SKM-1 treated with dmso at 0.1 percent for 144 hours (cell line): ENCODE measurements at regions not wholly inside any gene's neighbourhood (a gene's known extent, or its start where the extent isn't known, plus 50 kb on each side); places are given as distances from the start of the nearest gene placed in this dataset.

Experiments
- DNase-seq: peaks from one replicate; lab custom pipeline; 2025; ENCODE audit not compliant: unreplicated experiment; lab: John Stamatoyannopoulos, UW

DNA sequence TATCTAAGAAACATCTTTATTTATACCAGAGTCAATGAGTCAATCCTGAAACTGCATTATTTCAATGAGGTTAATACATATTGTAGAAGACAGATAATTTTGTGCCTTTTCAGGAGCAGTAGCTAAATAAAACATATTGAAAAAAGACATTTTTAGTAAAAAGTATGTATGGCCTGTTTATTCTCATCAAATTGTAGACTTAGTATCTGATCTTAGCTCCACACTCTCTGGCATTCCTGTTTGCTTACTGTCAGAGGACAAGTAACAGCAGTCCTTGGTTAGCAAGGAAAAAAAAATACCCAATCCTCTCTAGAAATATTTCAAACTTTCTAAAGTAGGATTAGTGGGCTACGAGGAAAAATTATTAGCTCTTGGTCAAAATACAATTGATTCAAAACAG, 50.5 kb upstream of the GUCY1A1 start:
- DNase-seq = no peak

DNA sequence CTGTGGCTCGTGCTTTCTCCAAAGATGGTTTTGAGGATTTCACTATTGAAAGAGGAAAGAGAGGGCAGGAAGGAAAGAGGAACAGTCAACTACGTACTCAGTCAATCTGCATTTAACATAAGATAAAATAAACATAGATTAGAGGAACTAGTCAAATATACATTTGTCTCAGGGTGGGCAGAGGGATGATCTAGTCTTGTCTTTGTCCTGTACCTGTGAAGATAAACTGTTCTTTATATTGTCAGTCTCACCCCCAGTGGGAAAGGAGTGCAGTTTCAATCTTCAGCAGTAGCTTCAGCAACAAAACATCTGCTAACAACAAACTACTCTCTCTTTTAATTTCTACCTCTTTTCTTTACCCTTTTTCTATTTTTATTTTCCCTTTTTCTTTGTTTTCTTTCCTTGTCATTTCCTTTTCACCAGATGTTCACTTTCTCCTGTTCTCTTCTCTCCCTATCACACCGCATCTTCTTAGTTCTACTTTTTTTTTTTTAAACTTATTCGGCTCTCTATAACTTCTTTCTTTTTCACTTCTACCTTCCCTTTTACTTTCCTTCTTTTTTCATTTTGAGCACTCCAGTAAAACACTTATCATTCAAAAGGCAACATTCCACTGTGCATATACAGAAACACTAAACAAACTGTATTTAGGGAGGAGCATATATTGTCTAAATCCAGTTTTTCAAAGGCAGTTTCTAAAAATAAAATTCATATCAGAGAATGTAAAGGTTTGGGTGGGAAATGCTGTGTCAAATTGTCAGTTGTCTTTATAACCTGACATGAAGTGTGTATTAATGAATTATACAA, 51.4 kb upstream of the GUCY1A1 start:
- no peak for DNase-seq

DNA sequence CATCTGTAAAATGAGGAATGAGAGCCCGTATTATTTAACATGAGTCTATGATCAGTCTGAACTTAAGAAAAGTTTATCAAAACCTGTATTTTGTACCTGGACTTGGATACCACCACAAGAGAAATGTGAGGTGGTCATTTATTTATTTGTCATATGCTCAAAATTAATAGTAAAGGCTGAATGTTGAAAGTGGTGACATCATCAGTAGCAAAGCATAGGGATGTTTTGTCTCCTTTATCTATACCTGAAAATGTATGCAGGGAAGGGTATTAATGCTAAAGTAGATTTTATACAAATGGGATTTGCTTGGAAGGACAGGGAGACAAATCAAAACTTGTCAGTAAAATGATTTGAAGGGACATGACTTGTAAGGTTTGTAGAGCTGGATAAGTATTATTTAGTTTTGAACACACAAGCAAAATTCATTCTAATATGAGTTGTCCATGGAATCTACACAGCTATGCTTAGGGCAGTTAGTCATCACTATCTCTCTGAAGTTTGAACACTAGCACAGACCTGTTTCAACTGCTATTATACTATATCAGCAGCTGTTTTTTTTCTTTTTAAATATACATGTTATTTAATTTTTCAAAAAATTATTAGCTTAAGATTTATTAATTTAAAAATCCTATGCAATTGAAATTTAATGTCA, 52.4 kb upstream of the GUCY1A1 start:
- no peak for DNase-seq

DNA sequence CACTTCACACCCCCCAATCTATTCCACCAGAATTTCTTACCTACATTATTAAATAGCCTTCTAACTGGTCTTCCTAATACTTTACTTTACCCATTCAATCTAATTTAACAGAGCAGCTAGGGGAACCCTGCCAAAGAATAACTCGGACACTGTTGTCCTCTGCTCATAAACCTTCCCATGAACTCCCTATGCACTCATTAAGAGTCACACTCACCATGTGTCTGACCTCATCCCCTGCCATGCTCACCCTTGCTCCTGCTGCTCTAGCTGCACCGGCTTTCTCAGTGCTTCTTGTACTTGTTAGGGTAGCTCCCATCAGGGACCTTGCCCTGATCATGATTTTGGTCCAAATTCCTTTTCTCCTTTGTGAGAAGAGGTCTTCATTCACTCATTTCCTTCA, 54.6 kb upstream of the GUCY1A1 start:
- DNase-seq = no peak

DNA sequence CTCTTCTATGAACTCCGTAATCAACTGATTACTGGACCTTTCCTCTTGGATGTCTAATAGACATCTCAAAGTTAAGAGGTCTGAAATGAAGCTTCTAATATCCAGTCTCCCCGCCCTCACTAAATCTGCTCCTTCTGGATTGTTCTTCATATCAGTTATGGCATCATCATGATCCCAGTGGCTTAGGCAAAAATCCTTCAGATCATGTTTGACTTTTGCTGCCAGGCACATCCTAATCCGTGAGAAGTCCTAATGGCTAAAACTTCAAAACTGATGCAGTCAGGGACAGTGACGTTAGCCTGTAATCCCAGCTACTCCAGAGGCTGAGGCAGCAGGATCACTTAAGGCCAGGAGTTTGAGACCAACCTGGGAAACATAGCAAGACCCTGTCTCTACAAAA, 55.1 kb upstream of the GUCY1A1 start:
- no peak for DNase-seq

DNA sequence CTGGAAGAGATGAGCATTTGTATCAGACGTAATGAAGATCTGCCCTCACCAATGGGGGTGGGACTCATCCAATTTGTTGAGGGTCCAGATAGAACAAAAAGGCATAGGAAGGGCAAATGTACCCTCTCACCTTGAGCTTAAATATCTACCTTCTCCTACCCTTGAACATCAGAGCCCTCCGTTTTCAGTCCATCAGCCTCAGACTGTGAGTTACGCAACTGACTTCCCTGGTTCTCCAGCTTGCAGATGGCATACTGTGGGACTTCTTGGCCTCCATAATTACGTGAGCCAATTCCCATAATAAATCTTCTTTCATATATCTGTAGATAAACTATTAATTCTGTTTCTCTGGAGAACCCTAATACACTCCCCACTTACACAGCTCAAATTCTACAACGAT, 56.5 kb upstream of the GUCY1A1 start:
- no peak for DNase-seq

DNA sequence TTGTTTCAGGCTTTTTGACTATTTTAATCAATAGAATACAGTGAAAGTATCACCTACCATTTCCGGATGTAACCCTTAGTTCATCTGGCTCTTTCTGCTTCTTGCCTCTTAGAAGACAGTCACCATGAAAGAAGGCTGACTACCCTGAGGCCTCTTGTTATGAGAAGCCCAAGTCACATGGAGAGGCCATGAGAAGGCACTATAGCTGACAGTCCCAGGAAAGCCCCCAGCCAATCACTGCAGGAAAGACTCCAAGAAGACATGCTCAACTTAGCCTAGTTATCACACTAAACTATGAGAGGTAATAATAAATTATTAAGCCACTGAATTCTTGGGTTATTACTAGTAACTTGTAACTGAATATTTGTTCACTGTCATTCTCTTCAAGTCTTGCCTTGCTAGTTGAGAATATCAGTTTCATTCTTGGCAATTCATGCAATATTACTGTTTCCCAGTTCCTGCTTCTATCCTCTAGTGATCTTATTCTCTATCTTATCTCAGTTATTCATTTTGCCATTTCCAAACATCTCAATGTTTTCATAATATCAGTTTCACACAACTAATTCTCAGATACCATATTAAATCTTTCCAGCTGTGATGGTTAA, 57.1 kb upstream of the GUCY1A1 start:
- DNase-seq = no peak

DNA sequence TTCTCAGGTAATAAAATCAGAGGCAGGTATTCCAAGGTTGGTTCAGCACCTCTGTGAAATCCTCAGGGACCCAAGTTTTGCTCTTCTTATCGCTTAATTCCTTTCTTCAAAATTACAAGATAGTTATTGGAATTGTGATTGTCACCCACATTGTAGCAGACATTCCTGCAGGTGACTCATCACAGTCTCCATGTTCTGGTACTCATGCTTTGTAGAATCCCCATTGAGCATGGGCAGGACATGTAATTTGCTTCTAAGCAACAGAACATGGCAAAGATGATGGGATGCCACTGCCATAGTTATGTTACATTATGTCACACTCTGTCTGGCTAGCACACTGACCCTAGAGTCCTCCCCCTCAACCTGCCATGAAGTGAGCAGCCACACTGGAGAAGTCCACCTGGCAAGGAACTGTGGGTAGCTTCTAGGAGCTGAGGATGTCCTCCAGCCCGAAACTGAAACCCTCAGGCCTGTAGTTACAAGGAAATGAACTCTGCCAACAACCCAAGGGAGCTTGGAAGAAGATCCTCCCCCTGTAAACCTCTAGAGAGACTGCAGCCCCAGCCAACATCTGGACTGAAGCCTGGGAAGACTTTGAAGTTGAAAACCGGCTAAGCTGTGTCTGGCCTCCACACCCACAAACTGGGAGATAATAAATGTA, 58.3 kb upstream of the GUCY1A1 start:
- no peak for DNase-seq

DNA sequence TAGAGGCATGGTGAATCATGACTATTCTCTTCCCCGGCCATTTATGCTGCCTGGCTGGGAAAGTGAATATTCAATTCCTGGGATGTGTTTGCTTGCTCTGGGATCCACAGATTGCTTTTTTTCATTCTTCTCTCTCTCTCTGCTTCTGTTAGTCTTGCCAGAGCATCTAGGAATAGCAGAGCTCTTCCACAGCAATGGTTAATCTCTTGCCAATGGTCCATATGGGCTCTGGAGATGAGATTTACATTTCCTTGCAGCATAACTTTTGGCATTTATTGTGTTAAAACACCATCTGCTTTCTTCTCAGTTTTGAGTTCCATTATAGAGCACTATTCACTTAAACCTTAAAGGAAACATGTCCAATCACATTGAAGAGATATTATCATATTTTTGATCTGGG, 59.2 kb upstream of the GUCY1A1 start:
- no peak for DNase-seq

DNA sequence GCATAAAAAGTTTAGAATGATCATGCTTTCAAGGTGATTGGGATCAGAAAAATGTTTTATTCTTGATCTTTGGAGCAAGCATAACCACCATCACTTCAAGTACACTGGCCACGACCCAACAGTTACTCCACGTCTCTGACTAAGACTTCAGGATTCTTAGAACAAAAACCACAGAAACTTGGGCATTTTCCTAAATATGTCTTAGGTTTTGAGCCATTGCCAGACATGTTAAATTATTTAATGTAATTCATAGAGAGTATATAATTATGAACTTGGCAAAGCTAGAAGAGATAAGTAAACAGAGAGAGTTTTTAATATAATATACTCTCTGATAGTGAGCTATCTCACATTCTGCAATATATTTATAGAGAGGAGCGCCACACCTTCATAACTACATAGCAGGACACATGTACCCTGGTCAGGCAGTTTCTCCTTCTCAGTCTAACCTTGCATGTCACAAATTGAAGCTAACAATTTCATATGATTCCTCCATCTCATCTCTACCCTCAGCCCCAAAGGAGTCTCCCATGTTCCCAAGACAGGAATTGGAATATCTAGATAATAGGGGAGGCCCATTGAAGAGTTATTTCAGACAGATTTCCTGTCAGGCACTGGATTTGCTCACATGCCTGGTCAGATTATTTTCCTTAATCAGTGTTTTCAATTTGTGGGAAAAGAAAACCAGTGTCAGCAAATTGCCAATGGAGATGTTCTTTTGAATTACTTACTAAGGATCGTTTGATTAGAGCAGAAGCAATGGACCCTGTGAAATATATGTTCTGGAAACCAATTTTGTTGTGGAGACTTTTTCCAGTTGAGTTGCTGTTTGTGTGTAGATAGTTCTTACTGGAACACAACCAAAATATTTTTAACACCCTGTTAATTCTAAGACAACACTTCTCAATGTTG, 61.7 kb upstream of the GUCY1A1 start:
- DNase-seq = no peak

DNA sequence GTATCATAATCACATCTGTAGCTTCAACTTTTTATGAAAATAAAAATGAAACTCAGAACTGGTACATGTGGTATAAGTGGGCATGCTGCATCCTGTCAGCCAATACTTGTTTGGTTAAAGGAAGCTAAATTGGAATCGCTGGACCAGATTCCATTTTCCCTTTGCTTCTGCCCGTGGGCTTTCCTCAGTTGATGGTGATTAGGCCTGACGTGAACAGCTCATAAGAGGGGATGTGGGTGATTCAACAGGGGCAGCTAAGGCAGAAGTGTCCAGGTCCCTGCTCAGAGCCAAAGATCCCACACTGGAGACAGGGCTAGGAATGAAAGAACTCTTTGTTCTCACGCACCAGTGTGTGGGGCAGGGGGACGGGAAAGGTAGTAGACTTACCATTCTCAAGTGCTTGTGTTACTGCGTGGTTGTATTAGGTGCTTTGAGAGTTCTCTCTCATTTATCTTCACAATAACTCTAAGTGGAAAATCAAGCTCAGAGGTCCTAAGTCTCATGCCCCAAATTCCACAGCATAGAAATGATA, 63.2 kb upstream of the GUCY1A1 start:
- no peak for DNase-seq

DNA sequence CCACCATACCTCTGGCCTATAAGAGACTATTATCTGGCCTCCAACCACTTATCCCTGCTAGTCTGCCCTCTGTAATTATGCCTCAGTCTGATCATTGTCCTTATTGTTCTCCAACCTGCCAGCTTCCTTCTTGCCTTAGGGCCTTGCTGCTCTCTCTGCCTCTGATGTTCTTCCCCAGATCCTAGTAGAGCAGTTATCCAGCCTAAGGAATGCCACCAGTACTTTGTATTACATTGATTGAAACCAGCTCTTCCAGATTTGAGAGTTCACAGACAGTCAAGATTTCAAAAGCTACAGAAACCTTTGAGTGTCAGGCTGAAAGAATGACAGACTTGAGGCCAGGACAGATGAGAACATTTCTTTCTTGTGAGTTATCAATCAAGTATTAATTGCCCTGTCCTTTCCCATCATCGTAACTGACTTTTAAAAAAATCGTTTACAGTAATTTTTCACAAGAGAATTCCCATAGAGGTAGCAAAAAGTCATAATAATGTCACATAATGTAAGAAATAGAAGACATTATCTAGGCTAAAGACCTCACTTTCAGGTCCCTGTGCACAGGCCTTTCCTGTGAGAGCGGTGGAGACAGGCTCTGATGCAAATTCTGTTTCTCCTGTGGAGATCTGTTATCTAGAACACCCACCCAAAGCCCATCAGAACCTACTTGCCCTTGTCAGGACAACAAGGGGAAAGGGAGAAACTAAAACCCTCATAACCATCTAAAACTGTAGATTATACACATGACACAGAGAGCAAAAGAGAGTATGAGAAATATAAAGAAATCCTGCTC, 64.1 kb upstream of the GUCY1A1 start:
- no peak for DNase-seq

DNA sequence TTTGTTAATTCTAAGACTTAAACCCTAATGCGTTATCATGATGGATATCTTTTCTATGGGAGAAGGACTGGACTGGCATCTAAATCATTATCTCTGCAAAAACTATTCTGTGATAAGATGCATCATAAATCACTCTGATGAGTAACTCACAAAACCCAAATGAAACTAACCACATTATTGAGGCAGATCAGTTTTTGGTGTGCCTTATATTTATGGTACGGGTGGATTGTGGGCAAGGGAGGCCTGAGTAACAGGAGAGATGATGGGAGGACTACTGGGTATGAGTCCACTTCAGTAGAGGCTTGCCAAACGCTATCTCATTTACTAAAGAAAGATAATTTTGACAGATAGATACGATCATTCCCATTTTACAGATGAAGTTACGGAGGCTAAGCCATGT, 66.4 kb upstream of the GUCY1A1 start:
- DNase-seq = no peak

DNA sequence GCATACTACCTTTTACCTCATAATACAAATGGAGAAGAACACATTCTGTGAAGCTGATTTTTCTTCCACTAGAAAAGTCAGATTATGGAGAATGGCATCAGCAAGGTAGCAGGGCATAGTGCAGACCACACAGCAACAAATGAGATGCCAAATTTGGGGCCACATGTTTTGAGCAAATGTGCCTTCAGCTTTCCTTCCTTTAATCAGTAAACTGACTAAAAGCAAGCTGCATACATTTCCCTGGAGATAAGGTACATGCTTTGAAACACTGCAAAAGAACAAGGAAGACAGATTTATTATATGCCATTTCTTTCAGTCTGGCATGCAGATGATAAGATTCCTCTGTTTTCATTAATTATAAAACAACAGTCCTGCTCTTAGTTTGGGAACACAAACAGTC, 67.1 kb upstream of the GUCY1A1 start:
- no peak for DNase-seq

DNA sequence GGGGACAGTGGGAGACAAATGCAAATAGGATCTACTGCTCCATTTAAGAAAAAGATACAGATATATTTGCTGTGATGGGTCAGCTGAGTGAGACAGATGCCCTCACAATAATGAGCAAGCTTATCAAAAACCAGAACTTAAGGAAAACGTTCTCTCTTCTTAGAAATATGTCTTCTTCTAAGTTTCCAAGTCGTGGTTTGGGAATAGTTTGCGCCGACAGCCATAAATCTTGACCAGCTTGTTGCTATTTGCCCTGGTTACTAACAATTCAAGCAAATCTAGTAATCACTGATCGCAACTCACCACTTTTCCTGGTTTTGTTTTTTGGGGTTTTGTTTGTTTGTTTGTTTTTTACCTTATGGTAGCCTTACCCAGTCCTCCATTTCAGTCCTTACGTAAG, 67.6 kb upstream of the GUCY1A1 start:
- DNase-seq = no peak

DNA sequence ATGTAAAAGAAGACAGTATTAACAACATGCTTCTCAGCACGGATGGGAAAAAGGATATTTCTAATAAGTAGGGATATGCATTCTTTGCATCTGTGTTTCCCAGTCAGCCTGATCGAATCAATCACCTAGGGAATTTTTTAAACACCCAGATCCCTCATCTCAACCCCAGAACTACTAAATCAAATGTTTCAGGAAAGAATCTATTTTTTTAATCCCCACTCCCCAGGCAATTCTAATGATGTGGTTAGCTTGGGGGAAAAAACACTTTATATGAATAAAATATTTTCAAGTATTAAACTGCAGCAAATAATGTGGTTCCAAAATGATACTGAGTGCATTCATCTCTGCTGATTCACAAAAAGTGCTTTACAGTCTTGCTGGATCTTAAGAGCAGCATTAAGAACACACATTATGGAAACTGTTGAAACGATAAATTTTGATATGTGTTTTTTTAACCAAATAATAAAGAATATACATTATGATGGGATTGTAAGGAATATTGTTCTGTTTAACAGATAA, 68.7 kb upstream of the GUCY1A1 start:
- DNase-seq = no peak

DNA sequence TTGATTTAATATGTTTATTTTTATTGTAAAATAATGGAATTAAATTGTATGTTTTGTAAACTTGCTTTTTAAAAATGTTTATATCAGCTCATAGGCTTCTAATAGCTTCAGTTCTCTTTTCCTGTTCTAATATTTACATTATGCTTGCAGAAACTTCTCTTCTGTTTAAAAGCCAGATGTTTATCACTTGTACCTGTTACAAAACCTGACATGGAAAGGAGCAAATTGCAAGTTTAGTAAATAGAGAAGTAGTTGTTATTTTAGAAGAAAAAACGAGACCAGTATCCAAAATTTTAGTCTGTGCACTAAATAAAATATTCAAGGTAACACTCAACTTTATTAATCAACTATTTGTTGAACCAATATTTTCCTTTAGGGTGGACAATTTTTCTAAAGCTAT, 69.4 kb upstream of the GUCY1A1 start:
- DNase-seq = no peak

DNA sequence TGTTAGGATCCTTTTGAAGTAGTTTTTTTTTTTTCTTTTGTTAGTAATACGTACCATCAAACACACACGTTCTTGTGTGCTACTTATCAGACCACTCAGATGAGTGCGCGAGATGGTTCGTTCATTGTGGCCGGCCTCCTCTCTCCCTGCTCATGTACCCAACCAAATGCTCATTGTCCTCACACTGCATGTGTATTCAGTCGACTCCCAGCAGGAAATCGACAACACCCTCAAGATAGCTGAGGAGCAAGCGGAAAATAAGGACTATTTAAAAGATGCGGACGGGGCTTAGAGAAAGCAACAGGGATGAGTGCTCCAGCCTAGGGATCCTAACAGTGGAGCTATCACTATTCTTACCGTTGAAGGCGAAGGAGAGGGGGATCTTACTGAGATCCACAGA, 72.9 kb upstream of the GUCY1A1 start:
- no peak for DNase-seq

DNA sequence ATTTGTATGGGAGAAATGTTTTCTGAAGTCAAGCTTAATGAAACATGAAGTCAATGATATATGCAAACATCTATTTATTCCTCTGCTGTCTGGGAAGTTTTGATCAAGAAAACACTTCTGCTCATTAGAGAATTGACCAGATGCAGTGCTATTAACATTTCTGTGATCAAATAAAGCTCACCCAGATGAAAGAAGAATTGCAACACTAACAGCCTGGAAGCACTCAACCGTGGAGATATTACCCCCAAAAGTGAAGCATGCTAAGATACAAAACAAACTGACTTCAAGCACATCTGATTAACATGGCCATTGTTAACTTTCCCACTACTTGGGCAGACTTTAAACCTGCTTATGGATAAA, 73.7 kb upstream of the GUCY1A1 start:
- DNase-seq = no peak
